ENCODE measurements at regions not wholly inside any gene's neighbourhood (a gene's known extent, or its start where the extent isn't known, plus 50 kb on each side); places are given as distances from the start of the nearest gene placed in this dataset.

GRCh38 chr1:199639453-199639852 lies 388.1 kb upstream of the NR5A2 start:
- ATAC-seq (ENCODE audit: insufficient read depth, low read depth) = no peak
- TF ChIP-seq, protein P1, sequence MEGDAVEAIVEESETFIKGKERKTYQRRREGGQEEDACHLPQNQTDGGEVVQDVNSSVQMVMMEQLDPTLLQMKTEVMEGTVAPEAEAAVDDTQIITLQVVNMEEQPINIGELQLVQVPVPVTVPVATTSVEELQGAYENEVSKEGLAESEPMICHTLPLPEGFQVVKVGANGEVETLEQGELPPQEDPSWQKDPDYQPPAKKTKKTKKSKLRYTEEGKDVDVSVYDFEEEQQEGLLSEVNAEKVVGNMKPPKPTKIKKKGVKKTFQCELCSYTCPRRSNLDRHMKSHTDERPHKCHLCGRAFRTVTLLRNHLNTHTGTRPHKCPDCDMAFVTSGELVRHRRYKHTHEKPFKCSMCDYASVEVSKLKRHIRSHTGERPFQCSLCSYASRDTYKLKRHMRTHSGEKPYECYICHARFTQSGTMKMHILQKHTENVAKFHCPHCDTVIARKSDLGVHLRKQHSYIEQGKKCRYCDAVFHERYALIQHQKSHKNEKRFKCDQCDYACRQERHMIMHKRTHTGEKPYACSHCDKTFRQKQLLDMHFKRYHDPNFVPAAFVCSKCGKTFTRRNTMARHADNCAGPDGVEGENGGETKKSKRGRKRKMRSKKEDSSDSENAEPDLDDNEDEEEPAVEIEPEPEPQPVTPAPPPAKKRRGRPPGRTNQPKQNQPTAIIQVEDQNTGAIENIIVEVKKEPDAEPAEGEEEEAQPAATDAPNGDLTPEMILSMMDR (IDR thresholded peaks at IDR 0.05; ENCODE audit: borderline replicate concordance, extremely low read depth, low read length, poor library complexity, severe bottlenecking) = no peak
- no peak for TF ChIP-seq EZH2 (IDR thresholded peaks at IDR 0.05; ENCODE audit: borderline replicate concordance, low read depth, low read length, severe bottlenecking)
- peaks cover 8% of the 10 kb centered on the region for H3K27me3 ChIP-seq (ENCODE audit: insufficient read depth, low read length, poor library complexity)
- H3K4me3 ChIP-seq (ENCODE audit: low read depth in 1 of 2, low read length in 2 of 2) = no peak overlapping the region
- H3K9me3 ChIP-seq (ENCODE audit: insufficient read depth, low read length, severe bottlenecking) = no peaks in the 10 kb centered on the region
- H2AFZ ChIP-seq (ENCODE audit: low read depth, low read length) = no peak overlapping the region
- H3K4me2 ChIP-seq (ENCODE audit: insufficient read depth, low read length) = no peak overlapping the region
- H3K9ac ChIP-seq (ENCODE audit: low read depth, low read length) = no peak overlapping the region
- H4K20me1 ChIP-seq (ENCODE audit: insufficient read depth, low read length) = no peaks in the 10 kb centered on the region
- DNase-seq = no peak
- H3K79me2 ChIP-seq (ENCODE audit: insufficient read depth, low read length) = no peaks in the 10 kb centered on the region
- no peaks in the 10 kb centered on the region for H3K36me3 ChIP-seq (ENCODE audit: insufficient read depth, low read length)
- H3K4me1 ChIP-seq (ENCODE audit: insufficient read depth, low read length) = no peaks in the 10 kb centered on the region
- no peak overlapping the region for H3K27ac ChIP-seq (ENCODE audit: low read length)

DNA sequence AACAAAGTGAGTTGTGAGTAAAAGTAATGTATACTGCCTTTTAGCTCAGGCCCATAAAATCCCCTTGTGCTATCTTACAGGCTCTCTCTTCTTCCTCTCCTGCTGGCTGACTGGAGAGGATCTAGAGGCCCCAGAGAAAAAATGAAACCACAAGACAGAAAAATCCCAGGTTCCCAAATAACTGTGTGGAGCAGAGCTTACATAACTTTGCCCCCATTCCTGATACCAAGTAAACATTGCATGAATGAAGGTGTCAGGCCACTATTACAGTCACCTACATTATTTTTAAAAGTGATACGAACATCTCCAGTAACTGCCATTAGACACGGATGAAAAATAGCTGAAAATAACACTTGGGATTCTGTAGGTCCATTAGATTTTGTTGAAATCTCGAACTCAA lies 386.0 kb upstream of the NR5A2 start:
- Histone ChIP-seq H2AFZ (ENCODE audit: low read depth, low read length) (no peak overlapping the region), H3K4me3 (ENCODE audit: low read depth in 1 of 2, low read length in 2 of 2) (no peak overlapping the region), H3K9ac (ENCODE audit: low read depth, low read length) (no peak overlapping the region), H3K27me3 (ENCODE audit: insufficient read depth, low read length, poor library complexity) (peaks cover 8% of the 10 kb centered on the region), H3K79me2 (ENCODE audit: insufficient read depth, low read length) (no peaks in the 10 kb centered on the region), H3K27ac (ENCODE audit: low read length) (no peak overlapping the region), H3K9me3 (ENCODE audit: insufficient read depth, low read length, severe bottlenecking) (no peaks in the 10 kb centered on the region), H3K4me1 (ENCODE audit: insufficient read depth, low read length) (no peaks in the 10 kb centered on the region), H3K4me2 (ENCODE audit: insufficient read depth, low read length) (no peak overlapping the region), H4K20me1 (ENCODE audit: insufficient read depth, low read length) (no peaks in the 10 kb centered on the region), H3K36me3 (ENCODE audit: insufficient read depth, low read length) (no peaks in the 10 kb centered on the region)
- DNase-seq (no peak), ATAC-seq (ENCODE audit: insufficient read depth, low read depth) (no peak)
- TF ChIP-seq EZH2 (IDR thresholded peaks at IDR 0.05; ENCODE audit: borderline replicate concordance, low read depth, low read length, severe bottlenecking) = no peak
- TF ChIP-seq, protein P1 (IDR thresholded peaks at IDR 0.05; ENCODE audit: borderline replicate concordance, extremely low read depth, low read length, poor library complexity, severe bottlenecking) = no peak

GRCh38 chr1:199644912-199645311 lies 382.6 kb upstream of the NR5A2 start:
- H3K9ac ChIP-seq (ENCODE audit: low read depth, low read length) = no peak overlapping the region
- no peak overlapping the region for H2AFZ ChIP-seq (ENCODE audit: low read depth, low read length)
- no peaks in the 10 kb centered on the region for H3K36me3 ChIP-seq (ENCODE audit: insufficient read depth, low read length)
- ATAC-seq (ENCODE audit: insufficient read depth, low read depth) (no peak), DNase-seq (no peak)
- no peaks in the 10 kb centered on the region for H4K20me1 ChIP-seq (ENCODE audit: insufficient read depth, low read length)
- no peaks in the 10 kb centered on the region for H3K9me3 ChIP-seq (ENCODE audit: insufficient read depth, low read length, severe bottlenecking)
- H3K79me2 ChIP-seq (ENCODE audit: insufficient read depth, low read length) = no peaks in the 10 kb centered on the region
- TF ChIP-seq, protein P1 (IDR thresholded peaks at IDR 0.05; ENCODE audit: borderline replicate concordance, extremely low read depth, low read length, poor library complexity, severe bottlenecking) = no peak
- no peak for TF ChIP-seq EZH2 (IDR thresholded peaks at IDR 0.05; ENCODE audit: borderline replicate concordance, low read depth, low read length, severe bottlenecking)
- H3K4me1 ChIP-seq (ENCODE audit: insufficient read depth, low read length) = no peaks in the 10 kb centered on the region
- no peak overlapping the region for H3K4me2 ChIP-seq (ENCODE audit: insufficient read depth, low read length)
- no peak overlapping the region for H3K27ac ChIP-seq (ENCODE audit: low read length)
- H3K4me3 ChIP-seq (ENCODE audit: low read depth in 1 of 2, low read length in 2 of 2) = no peak overlapping the region
- H3K27me3 ChIP-seq (ENCODE audit: insufficient read depth, low read length, poor library complexity) = peaks cover 8% of the 10 kb centered on the region

DNA sequence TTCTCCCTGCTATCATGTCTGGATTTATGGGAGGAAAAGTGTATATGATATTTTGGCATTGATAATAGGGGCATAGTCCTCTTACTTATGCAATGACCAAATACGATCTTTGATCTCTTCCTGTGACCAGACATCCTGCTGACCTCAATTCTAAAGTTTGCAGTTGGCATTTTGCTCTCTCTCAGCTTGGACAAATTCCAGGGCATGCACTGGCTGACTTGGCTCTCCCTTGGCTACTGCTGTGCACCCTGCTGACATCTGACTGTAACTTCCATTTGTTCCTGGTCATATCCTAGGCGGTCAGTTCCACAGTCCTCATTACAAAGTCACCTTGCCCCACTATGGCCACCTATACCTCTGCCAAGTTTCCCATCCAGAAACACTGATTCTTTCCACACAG lies 380.7 kb upstream of the NR5A2 start:
- H3K27ac ChIP-seq (ENCODE audit: low read length) = no peak overlapping the region
- no peak for TF ChIP-seq EZH2 (IDR thresholded peaks at IDR 0.05; ENCODE audit: borderline replicate concordance, low read depth, low read length, severe bottlenecking)
- TF ChIP-seq, protein P1 (IDR thresholded peaks at IDR 0.05; ENCODE audit: borderline replicate concordance, extremely low read depth, low read length, poor library complexity, severe bottlenecking) = no peak
- DNase-seq = no peak

More for the DNA sequence above, 380.7 kb upstream of the NR5A2 start:
- Histone ChIP-seq H3K79me2 (ENCODE audit: insufficient read depth, low read length) (no peaks in the 10 kb centered on the region), H3K36me3 (ENCODE audit: insufficient read depth, low read length) (no peaks in the 10 kb centered on the region), H3K4me1 (ENCODE audit: insufficient read depth, low read length) (no peaks in the 10 kb centered on the region), H2AFZ (ENCODE audit: low read depth, low read length) (no peak overlapping the region), H3K9ac (ENCODE audit: low read depth, low read length) (no peak overlapping the region), H3K9me3 (ENCODE audit: insufficient read depth, low read length, severe bottlenecking) (no peaks in the 10 kb centered on the region), H3K4me3 (ENCODE audit: low read depth in 1 of 2, low read length in 2 of 2) (no peak overlapping the region), H3K27me3 (ENCODE audit: insufficient read depth, low read length, poor library complexity) (no peaks in the 10 kb centered on the region), H3K4me2 (ENCODE audit: insufficient read depth, low read length) (no peak overlapping the region), H4K20me1 (ENCODE audit: insufficient read depth, low read length) (no peaks in the 10 kb centered on the region)
- no peak for ATAC-seq (ENCODE audit: insufficient read depth, low read depth)

Data from DND-41 (cell line).